ENCODE measurements at regions not wholly inside any gene's neighbourhood (a gene's known extent, or its start where the extent isn't known, plus 50 kb on each side); places are given as distances from the start of the nearest gene placed in this dataset.

GRCh38 chr7:68058014-68058413 is 1061.4 kb downstream of the TYW1 start:
- no peak for TF ChIP-seq CTCF (IDR thresholded peaks at IDR 0.05)
- no peak for ATAC-seq
- 58% methylated on average over 2 of the region's 2 CpGs for WGBS (ENCODE audit: insufficient coverage)
- no peak overlapping the region for H3K27ac ChIP-seq (ENCODE audit: low read length)
- no peak for DNase-seq
- no peaks in the 10 kb centered on the region for H3K36me3 ChIP-seq (ENCODE audit: control insufficient read depth, insufficient read depth, low read length)
- H3K4me1 ChIP-seq (ENCODE audit: control insufficient read depth, insufficient read depth, low read length), result no peaks in the 10 kb centered on the region
- no peak overlapping the region for H3K4me3 ChIP-seq (ENCODE audit: low read length)
- no peaks in the 10 kb centered on the region for H3K36me3 Mint-ChIP-seq
- no peak overlapping the region for H3K27ac Mint-ChIP-seq
- intact Hi-C loops (cut with micrococcal nuclease), result no loop called here
- H3K27me3 ChIP-seq (ENCODE audit: control insufficient read depth, insufficient read depth, low read length), result no peaks in the 10 kb centered on the region
- H3K9me3 ChIP-seq (ENCODE audit: control insufficient read depth, insufficient read depth, low read length), result no peaks in the 10 kb centered on the region
- H3K27me3 Mint-ChIP-seq (ENCODE audit: low read depth in 2 of 2), result no peaks in the 10 kb centered on the region
- H3K9me3 Mint-ChIP-seq, result peaks cover 3 to 8% of the 10 kb centered on the region in 2 donors
- no peaks in the 10 kb centered on the region for H3K4me1 Mint-ChIP-seq
- no peak overlapping the region for H3K4me3 Mint-ChIP-seq

- WGBS (ENCODE audit: insufficient coverage), result 84% methylated on average over 5 of the region's 6 CpGs
- H3K4me1 Mint-ChIP-seq, result no peaks in the 10 kb centered on the region
These were observed 1066.5 kb downstream of the TYW1 start for GRCh38 chr7:68063171-68063570.

GRCh38 chr7:68065581-68065980 is 1068.9 kb downstream of the TYW1 start:
- no peaks in the 10 kb centered on the region for H3K27me3 ChIP-seq (ENCODE audit: control insufficient read depth, insufficient read depth, low read length)
- no peaks in the 10 kb centered on the region for H3K36me3 ChIP-seq (ENCODE audit: control insufficient read depth, insufficient read depth, low read length)
- Mint-ChIP-seq H3K27me3 (ENCODE audit: low read depth in 2 of 2) (no peaks in the 10 kb centered on the region), H3K36me3 (no peaks in the 10 kb centered on the region), H3K4me3 (no peak overlapping the region), H3K27ac (no peak overlapping the region), H3K4me1 (no peaks in the 10 kb centered on the region), H3K9me3 (peaks cover 8 to 9% of the 10 kb centered on the region in 2 donors)
- no peak for DNase-seq
- H3K4me1 ChIP-seq (ENCODE audit: control insufficient read depth, insufficient read depth, low read length), result no peaks in the 10 kb centered on the region
- no peaks in the 10 kb centered on the region for H3K9me3 ChIP-seq (ENCODE audit: control insufficient read depth, insufficient read depth, low read length)
- intact Hi-C loops (cut with micrococcal nuclease), result no loop called here
- no peak for TF ChIP-seq CTCF (IDR thresholded peaks at IDR 0.05)
- 88% methylated on average over 3 of the region's 4 CpGs for WGBS (ENCODE audit: insufficient coverage)
- H3K27ac ChIP-seq (ENCODE audit: low read length), result no peak overlapping the region
- no peak for ATAC-seq
- H3K4me3 ChIP-seq (ENCODE audit: low read length), result no peak overlapping the region

More at GRCh38 chr7:68063171-68063570, 1066.5 kb downstream of the TYW1 start:
- DNase-seq (no peak), ATAC-seq (no peak)
- Mint-ChIP-seq H3K4me3 (no peak overlapping the region), H3K36me3 (no peaks in the 10 kb centered on the region), H3K27ac (no peak overlapping the region), H3K9me3 (peaks cover 7 to 11% of the 10 kb centered on the region in 2 donors), H3K27me3 (ENCODE audit: low read depth in 2 of 2) (no peaks in the 10 kb centered on the region)
- H3K36me3 ChIP-seq (ENCODE audit: control insufficient read depth, insufficient read depth, low read length), result no peaks in the 10 kb centered on the region
- no peaks in the 10 kb centered on the region for H3K27me3 ChIP-seq (ENCODE audit: control insufficient read depth, insufficient read depth, low read length)
- no peak overlapping the region for H3K4me3 ChIP-seq (ENCODE audit: low read length)
- intact Hi-C loops (cut with micrococcal nuclease), result no loop called here
- no peaks in the 10 kb centered on the region for H3K4me1 ChIP-seq (ENCODE audit: control insufficient read depth, insufficient read depth, low read length)
- no peaks in the 10 kb centered on the region for H3K9me3 ChIP-seq (ENCODE audit: control insufficient read depth, insufficient read depth, low read length)
- TF ChIP-seq CTCF (IDR thresholded peaks at IDR 0.05), result no peak
- H3K27ac ChIP-seq (ENCODE audit: low read length), result no peak overlapping the region

- whole genome bisulfite sequencing (ENCODE audit: insufficient coverage), result 69% methylated on average over 2 of the region's 4 CpGs
These were observed 1071.2 kb downstream of the TYW1 start for GRCh38 chr7:68067845-68068244.

More at GRCh38 chr7:68067845-68068244, 1071.2 kb downstream of the TYW1 start:
- Histone ChIP-seq H3K36me3 (ENCODE audit: control insufficient read depth, insufficient read depth, low read length) (no peaks in the 10 kb centered on the region), H3K4me1 (ENCODE audit: control insufficient read depth, insufficient read depth, low read length) (no peaks in the 10 kb centered on the region), H3K4me3 (ENCODE audit: low read length) (no peak overlapping the region), H3K9me3 (ENCODE audit: control insufficient read depth, insufficient read depth, low read length) (peaks cover 5% of the 10 kb centered on the region), H3K27ac (ENCODE audit: low read length) (no peak overlapping the region), H3K27me3 (ENCODE audit: control insufficient read depth, insufficient read depth, low read length) (no peaks in the 10 kb centered on the region)
- no peak overlapping the region for H3K27ac Mint-ChIP-seq
- no peak for TF ChIP-seq CTCF (IDR thresholded peaks at IDR 0.05)
- intact Hi-C loops (cut with micrococcal nuclease), result no loop called here
- H3K27me3 Mint-ChIP-seq (ENCODE audit: low read depth in 2 of 2), result no peaks in the 10 kb centered on the region
- ATAC-seq (no peak), DNase-seq (no peak)
- peaks cover 5 to 10% of the 10 kb centered on the region in 2 donors for H3K9me3 Mint-ChIP-seq
- no peak overlapping the region for H3K4me3 Mint-ChIP-seq
- no peaks in the 10 kb centered on the region for H3K4me1 Mint-ChIP-seq
- no peaks in the 10 kb centered on the region for H3K36me3 Mint-ChIP-seq

All from natural killer cell (primary cell).